ENCODE measurements at regions not wholly inside any gene's neighbourhood (a gene's known extent, or its start where the extent isn't known, plus 50 kb on each side); places are given as distances from the start of the nearest gene placed in this dataset.

- peaks cover 8% of the 10 kb centered on the region for H3K9me3 ChIP-seq (ENCODE audit: low read length)
- no peak overlapping the region for H3K4me2 ChIP-seq (ENCODE audit: low read length)
- H3K9me2 ChIP-seq (ENCODE audit: insufficient read depth, low read length) = no peaks in the 10 kb centered on the region
- H2AFZ ChIP-seq (ENCODE audit: low read depth, low read length) = no peak overlapping the region
- H3K27ac ChIP-seq (ENCODE audit: low read length) = no peak overlapping the region
- TF ChIP-seq, protein P1, sequence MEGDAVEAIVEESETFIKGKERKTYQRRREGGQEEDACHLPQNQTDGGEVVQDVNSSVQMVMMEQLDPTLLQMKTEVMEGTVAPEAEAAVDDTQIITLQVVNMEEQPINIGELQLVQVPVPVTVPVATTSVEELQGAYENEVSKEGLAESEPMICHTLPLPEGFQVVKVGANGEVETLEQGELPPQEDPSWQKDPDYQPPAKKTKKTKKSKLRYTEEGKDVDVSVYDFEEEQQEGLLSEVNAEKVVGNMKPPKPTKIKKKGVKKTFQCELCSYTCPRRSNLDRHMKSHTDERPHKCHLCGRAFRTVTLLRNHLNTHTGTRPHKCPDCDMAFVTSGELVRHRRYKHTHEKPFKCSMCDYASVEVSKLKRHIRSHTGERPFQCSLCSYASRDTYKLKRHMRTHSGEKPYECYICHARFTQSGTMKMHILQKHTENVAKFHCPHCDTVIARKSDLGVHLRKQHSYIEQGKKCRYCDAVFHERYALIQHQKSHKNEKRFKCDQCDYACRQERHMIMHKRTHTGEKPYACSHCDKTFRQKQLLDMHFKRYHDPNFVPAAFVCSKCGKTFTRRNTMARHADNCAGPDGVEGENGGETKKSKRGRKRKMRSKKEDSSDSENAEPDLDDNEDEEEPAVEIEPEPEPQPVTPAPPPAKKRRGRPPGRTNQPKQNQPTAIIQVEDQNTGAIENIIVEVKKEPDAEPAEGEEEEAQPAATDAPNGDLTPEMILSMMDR (IDR thresholded peaks at IDR 0.05; ENCODE audit: poor library complexity, severe bottlenecking) = no peak
- TF ChIP-seq RAD21 (conservative IDR thresholded peaks at IDR 0.05) (no peak), EP300 (conservative IDR thresholded peaks at IDR 0.05; ENCODE audit: poor library complexity, severe bottlenecking) (no peak), TAF1 (IDR thresholded peaks at IDR 0.05; ENCODE audit: low read depth) (no peak), MXI1 (conservative IDR thresholded peaks at IDR 0.05; ENCODE audit: poor library complexity, severe bottlenecking) (no peak), EZH2 (IDR thresholded peaks at IDR 0.05; ENCODE audit: borderline replicate concordance, insufficient read depth, low read length, poor library complexity, severe bottlenecking) (no peak), POLR2AphosphoS5 (IDR thresholded peaks at IDR 0.05) (no peak), REST (IDR thresholded peaks at IDR 0.05; ENCODE audit: borderline replicate concordance) (no peak), SMC3 (conservative IDR thresholded peaks at IDR 0.05; ENCODE audit: poor library complexity) (no peak)
- H3K36me3 ChIP-seq (ENCODE audit: insufficient read depth, low read length) = no peaks in the 10 kb centered on the region
- no peak overlapping the region for H3K9ac ChIP-seq (ENCODE audit: low read length)
- no peaks in the 10 kb centered on the region for H4K20me1 ChIP-seq (ENCODE audit: insufficient read depth)
- no peaks in the 10 kb centered on the region for H3F3A ChIP-seq (ENCODE audit: insufficient read depth, low read length, poor library complexity, severe bottlenecking)
- no peak overlapping the region for H3K4me3 ChIP-seq (ENCODE audit: low read length)
- no peaks in the 10 kb centered on the region for H3K79me2 ChIP-seq (replicated peaks; ENCODE audit: insufficient read depth, low read length)
- no peaks in the 10 kb centered on the region for H3K27me3 ChIP-seq (ENCODE audit: insufficient read depth, low read depth, low read length)
Observed at GRCh38 chr3:127356381-127356780, 68.5 kb upstream of the PRR20G start.

DNA sequence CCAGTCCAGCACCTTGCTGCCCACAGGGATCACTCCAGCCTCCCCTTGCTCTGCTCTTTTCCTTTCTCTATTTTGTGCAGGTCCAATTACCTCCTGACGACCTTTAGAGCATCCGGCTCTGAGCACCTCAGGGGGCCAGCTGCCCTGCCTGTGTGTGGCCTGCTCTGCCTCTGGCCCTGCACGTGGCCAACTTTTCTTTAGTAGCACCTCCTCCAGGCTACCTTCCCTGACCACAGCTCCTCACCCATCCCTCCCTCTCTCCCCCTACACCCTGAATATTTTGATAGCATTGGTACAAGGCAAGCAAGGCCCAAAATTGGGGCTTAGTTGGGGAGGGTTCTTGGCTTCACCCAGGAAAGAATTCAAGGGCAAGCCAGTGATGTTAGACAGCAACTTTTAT is 66.9 kb upstream of the PRR20G start:
- no peaks in the 10 kb centered on the region for H4K20me1 ChIP-seq (ENCODE audit: insufficient read depth)

More for the DNA sequence above, 66.9 kb upstream of the PRR20G start:
- Histone ChIP-seq H3K9ac (ENCODE audit: low read length) (no peak overlapping the region), H3K79me2 (replicated peaks; ENCODE audit: insufficient read depth, low read length) (no peaks in the 10 kb centered on the region), H3K27ac (ENCODE audit: low read length) (no peak overlapping the region), H3K9me2 (ENCODE audit: insufficient read depth, low read length) (no peaks in the 10 kb centered on the region), H3K27me3 (ENCODE audit: insufficient read depth, low read depth, low read length) (no peaks in the 10 kb centered on the region), H2AFZ (ENCODE audit: low read depth, low read length) (no peak overlapping the region), H3F3A (ENCODE audit: insufficient read depth, low read length, poor library complexity, severe bottlenecking) (no peaks in the 10 kb centered on the region), H3K4me3 (ENCODE audit: low read length) (no peak overlapping the region), H3K36me3 (ENCODE audit: insufficient read depth, low read length) (no peaks in the 10 kb centered on the region), H3K9me3 (ENCODE audit: low read length) (peaks cover 8% of the 10 kb centered on the region), H3K4me2 (ENCODE audit: low read length) (no peak overlapping the region)
- TF ChIP-seq REST (IDR thresholded peaks at IDR 0.05; ENCODE audit: borderline replicate concordance) = no peak

Measured in neural cell (in vitro differentiated cells).